Nephron progenitor cell (in vitro differentiated cells): ENCODE measurements at regions not wholly inside any gene's neighbourhood (a gene's known extent, or its start where the extent isn't known, plus 50 kb on each side); places are given as distances from the start of the nearest gene placed in this dataset.

ENCODE experiments used
- DNase-seq: peaks from one replicate; pipeline ENCODE4 v3.0.0; 2021
- H3K27ac Mint-ChIP-seq: 2 replicates; pipeline ENCODE4 v1.8.0; 2021; ENCODE audit warnings: mild to moderate bottlenecking, moderate library complexity, mixed read lengths
- H3K27me3 Mint-ChIP-seq: 2 replicates; pipeline ENCODE4 v1.8.0; 2021; ENCODE audit warnings: mild to moderate bottlenecking, low read depth, mixed read lengths; ENCODE audit not compliant: poor library complexity
- H3K36me3 Mint-ChIP-seq: 2 replicates; pipeline ENCODE4 v1.8.0; 2021; ENCODE audit warnings: low read depth, mixed read lengths
- H3K4me1 Mint-ChIP-seq: 2 replicates; pipeline ENCODE4 v1.8.0; 2021; ENCODE audit warnings: mixed read lengths
- H3K4me3 Mint-ChIP-seq: 2 replicates; pipeline ENCODE4 v1.8.0; 2021; ENCODE audit warnings: mild to moderate bottlenecking, moderate library complexity, mixed read lengths
- H3K9me3 Mint-ChIP-seq: 2 replicates; pipeline ENCODE4 v1.8.0; 2021; ENCODE audit warnings: mild to moderate bottlenecking, moderate library complexity, mixed read lengths
- CTCF ChIP-seq: fragments of 200-600 bp; sonication (generic); IDR thresholded peaks from 2 replicates; pipeline ENCODE4 v1.5.0; 2021; ENCODE audit warnings: antibody characterized with exemption

GRCh38 chr4:160831165-160831922 is 1332.5 kb downstream of the FSTL5 start:
- Mint-ChIP-seq H3K4me1 (peaks cover 5% of the 10 kb centered on the region), H3K4me3 (no peak overlapping the region), H3K9me3 (no peaks in the 10 kb centered on the region), H3K36me3 (no peaks in the 10 kb centered on the region), H3K27me3 (no peaks in the 10 kb centered on the region), H3K27ac (no peak overlapping the region)
- no peak for DNase-seq
- TF ChIP-seq CTCF: no peak

GRCh38 chr4:160835789-160836188 is 1328.0 kb downstream of the FSTL5 start:
- no peak for TF ChIP-seq CTCF
- no peak overlapping the region for H3K4me3 Mint-ChIP-seq
- H3K9me3 Mint-ChIP-seq: no peaks in the 10 kb centered on the region

GRCh38 chr4:160836431-160836830 is 1327.4 kb downstream of the FSTL5 start:
- H3K9me3 Mint-ChIP-seq: no peaks in the 10 kb centered on the region
- no peak for TF ChIP-seq CTCF
- H3K4me3 Mint-ChIP-seq: no peak overlapping the region
- H3K4me1 Mint-ChIP-seq: peaks cover 5% of the 10 kb centered on the region
- no peaks in the 10 kb centered on the region for H3K27me3 Mint-ChIP-seq
- H3K27ac Mint-ChIP-seq: no peak overlapping the region
- no peak for DNase-seq
- no peaks in the 10 kb centered on the region for H3K36me3 Mint-ChIP-seq

More at GRCh38 chr4:160835789-160836188, 1328.0 kb downstream of the FSTL5 start:
- Mint-ChIP-seq H3K36me3 (no peaks in the 10 kb centered on the region), H3K27ac (no peak overlapping the region), H3K4me1 (peaks cover 5% of the 10 kb centered on the region), H3K27me3 (no peaks in the 10 kb centered on the region)
- DNase-seq: peak; percentile 18

GRCh38 chr4:160846121-160846520 is 1317.7 kb downstream of the FSTL5 start:
- Mint-ChIP-seq H3K9me3 (no peaks in the 10 kb centered on the region), H3K36me3 (no peaks in the 10 kb centered on the region), H3K4me1 (no peaks in the 10 kb centered on the region), H3K27me3 (no peaks in the 10 kb centered on the region), H3K27ac (no peak overlapping the region), H3K4me3 (no peak overlapping the region)
- DNase-seq: no peak
- TF ChIP-seq CTCF: no peak

- Mint-ChIP-seq H3K27ac (no peak overlapping the region), H3K4me3 (no peak overlapping the region), H3K9me3 (no peaks in the 10 kb centered on the region), H3K4me1 (no peaks in the 10 kb centered on the region), H3K36me3 (no peaks in the 10 kb centered on the region), H3K27me3 (no peaks in the 10 kb centered on the region)
- TF ChIP-seq CTCF: no peak
- no peak for DNase-seq
These were observed 1316.6 kb downstream of the FSTL5 start for GRCh38 chr4:160847228-160847627.

GRCh38 chr4:160848489-160848888 is 1315.3 kb downstream of the FSTL5 start:
- H3K36me3 Mint-ChIP-seq: no peaks in the 10 kb centered on the region
- H3K4me1 Mint-ChIP-seq: no peaks in the 10 kb centered on the region
- no peaks in the 10 kb centered on the region for H3K27me3 Mint-ChIP-seq
- DNase-seq: no peak
- no peaks in the 10 kb centered on the region for H3K9me3 Mint-ChIP-seq
- TF ChIP-seq CTCF: no peak
- H3K4me3 Mint-ChIP-seq: no peak overlapping the region
- H3K27ac Mint-ChIP-seq: no peak overlapping the region
